Hepatocyte (in vitro differentiated cells): ENCODE measurements at regions not wholly inside any gene's neighbourhood (a gene's known extent, or its start where the extent isn't known, plus 50 kb on each side); places are given as distances from the start of the nearest gene placed in this dataset.

Experiments used
- CTCF ChIP-seq: fragments of 200-600 bp; sonication (generic); IDR thresholded peaks from 2 replicates; pipeline ENCODE4 v1.5.1; 2016; ENCODE audit warnings: antibody characterized with exemption, mild to moderate bottlenecking; ENCODE audit not compliant: poor library complexity
- EZH2 ChIP-seq: fragments of 200-600 bp; sonication (generic); IDR thresholded peaks from 2 replicates; pipeline ENCODE4 v1.6.1; 2016; ENCODE audit warnings: antibody characterized with exemption, mild to moderate bottlenecking, borderline replicate concordance
- EZH2phosphoT487 ChIP-seq: fragments of 200-600 bp; sonication (generic); IDR thresholded peaks from one replicate; pipeline ENCODE4 v1.6.1; 2018; ENCODE audit warnings: antibody characterized with exemption, mild to moderate bottlenecking, low read depth, moderate library complexity; ENCODE audit not compliant: unreplicated experiment, severe bottlenecking

GRCh38 chr18:1062588-1062987 lies 157.9 kb downstream of the ADCYAP1 start:
- no peak for TF ChIP-seq EZH2
- TF ChIP-seq CTCF, result no peak
- TF ChIP-seq EZH2phosphoT487, result no peak
